ENCODE measurements at regions not wholly inside any gene's neighbourhood (a gene's known extent, or its start where the extent isn't known, plus 50 kb on each side); places are given as distances from the start of the nearest gene placed in this dataset.
A peak's percentile ranks its signal among the peaks of the same experiment; 100 is the strongest.

GRCh38 chr13:103676329-103676728 lies 610.1 kb upstream of the SLC10A2 start:
- H4K20me1 ChIP-seq (ENCODE audit: low read length): no peaks in the 10 kb centered on the region
- H3K36me3 ChIP-seq (ENCODE audit: low read depth, low read length): no peaks in the 10 kb centered on the region
- BruUV-seq (replicated peaks): no TSS peak
- intact Hi-C loops (cut with micrococcal nuclease): no loop called here
- H2AFZ ChIP-seq (ENCODE audit: low read length): no peak overlapping the region
- H3K9ac ChIP-seq (ENCODE audit: low read length): no peak overlapping the region
- no peaks in the 10 kb centered on the region for H3K4me1 ChIP-seq (ENCODE audit: insufficient read depth, low read length)
- ATAC-seq (no peak), DNase-seq (no peak)
- no peaks in the 10 kb centered on the region for H3K9me2 ChIP-seq (replicated peaks; ENCODE audit: low read length)
- no peak overlapping the region for H3K4me3 ChIP-seq (ENCODE audit: low read length)
- H3K27me3 ChIP-seq (ENCODE audit: low read length): peaks cover 7% of the 10 kb centered on the region; the same call in 1 of the 2 replicates
- TF ChIP-seq, protein P1, sequence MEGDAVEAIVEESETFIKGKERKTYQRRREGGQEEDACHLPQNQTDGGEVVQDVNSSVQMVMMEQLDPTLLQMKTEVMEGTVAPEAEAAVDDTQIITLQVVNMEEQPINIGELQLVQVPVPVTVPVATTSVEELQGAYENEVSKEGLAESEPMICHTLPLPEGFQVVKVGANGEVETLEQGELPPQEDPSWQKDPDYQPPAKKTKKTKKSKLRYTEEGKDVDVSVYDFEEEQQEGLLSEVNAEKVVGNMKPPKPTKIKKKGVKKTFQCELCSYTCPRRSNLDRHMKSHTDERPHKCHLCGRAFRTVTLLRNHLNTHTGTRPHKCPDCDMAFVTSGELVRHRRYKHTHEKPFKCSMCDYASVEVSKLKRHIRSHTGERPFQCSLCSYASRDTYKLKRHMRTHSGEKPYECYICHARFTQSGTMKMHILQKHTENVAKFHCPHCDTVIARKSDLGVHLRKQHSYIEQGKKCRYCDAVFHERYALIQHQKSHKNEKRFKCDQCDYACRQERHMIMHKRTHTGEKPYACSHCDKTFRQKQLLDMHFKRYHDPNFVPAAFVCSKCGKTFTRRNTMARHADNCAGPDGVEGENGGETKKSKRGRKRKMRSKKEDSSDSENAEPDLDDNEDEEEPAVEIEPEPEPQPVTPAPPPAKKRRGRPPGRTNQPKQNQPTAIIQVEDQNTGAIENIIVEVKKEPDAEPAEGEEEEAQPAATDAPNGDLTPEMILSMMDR (conservative IDR thresholded peaks at IDR 0.05; ENCODE audit: low read depth, low read length): no peak
- TF ChIP-seq EZH2phosphoT487 (IDR thresholded peaks at IDR 0.05; ENCODE audit: borderline replicate concordance, low read length): no peak
- TF ChIP-seq EZH2 (IDR thresholded peaks at IDR 0.05; ENCODE audit: low read length, unreplicated experiment): no peak
- H3K79me2 ChIP-seq (ENCODE audit: low read length): no peaks in the 10 kb centered on the region
- H3F3A ChIP-seq (ENCODE audit: low read length, unreplicated experiment): no peaks in the 10 kb centered on the region
- H3K27ac ChIP-seq (ENCODE audit: low read length): no peak overlapping the region
- ChIA-PET POLR2A (ENCODE audit: unreplicated experiment) (no interaction called here), CTCF (no interaction called here)
- no peak overlapping the region for H3K4me2 ChIP-seq (ENCODE audit: low read length)
- no peaks in the 10 kb centered on the region for H3K9me3 ChIP-seq (ENCODE audit: low read length)

- no TSS peak for BruUV-seq (replicated peaks)
- Histone ChIP-seq H4K20me1 (ENCODE audit: low read length) (no peaks in the 10 kb centered on the region), H3K79me2 (ENCODE audit: low read length) (no peaks in the 10 kb centered on the region), H3K4me2 (ENCODE audit: low read length) (no peak overlapping the region), H3K36me3 (ENCODE audit: low read depth, low read length) (no peaks in the 10 kb centered on the region), H3K9me2 (replicated peaks; ENCODE audit: low read length) (no peaks in the 10 kb centered on the region), H3F3A (ENCODE audit: low read length, unreplicated experiment) (no peaks in the 10 kb centered on the region), H3K27ac (ENCODE audit: low read length) (no peak overlapping the region), H3K9me3 (ENCODE audit: low read length) (no peaks in the 10 kb centered on the region), H3K4me1 (ENCODE audit: insufficient read depth, low read length) (no peaks in the 10 kb centered on the region), H3K4me3 (ENCODE audit: low read length) (no peak overlapping the region), H2AFZ (ENCODE audit: low read length) (no peak overlapping the region), H3K9ac (ENCODE audit: low read length) (no peak overlapping the region), H3K27me3 (ENCODE audit: low read length) (0 out of 2 replicates have a peak, but pooled peaks cover 10% of the 10 kb centered on the region)
- no peak for ATAC-seq
- ChIA-PET CTCF (no interaction called here), POLR2A (ENCODE audit: unreplicated experiment) (no interaction called here)
- no peak for DNase-seq
- TF ChIP-seq EZH2phosphoT487 (IDR thresholded peaks at IDR 0.05; ENCODE audit: borderline replicate concordance, low read length) (no peak), EZH2 (IDR thresholded peaks at IDR 0.05; ENCODE audit: low read length, unreplicated experiment) (no peak)
- TF ChIP-seq, protein P1 (conservative IDR thresholded peaks at IDR 0.05; ENCODE audit: low read depth, low read length): no peak
- intact Hi-C loops (cut with micrococcal nuclease): no loop called here
These were observed 605.3 kb upstream of the SLC10A2 start for GRCh38 chr13:103671547-103671946.

DNA sequence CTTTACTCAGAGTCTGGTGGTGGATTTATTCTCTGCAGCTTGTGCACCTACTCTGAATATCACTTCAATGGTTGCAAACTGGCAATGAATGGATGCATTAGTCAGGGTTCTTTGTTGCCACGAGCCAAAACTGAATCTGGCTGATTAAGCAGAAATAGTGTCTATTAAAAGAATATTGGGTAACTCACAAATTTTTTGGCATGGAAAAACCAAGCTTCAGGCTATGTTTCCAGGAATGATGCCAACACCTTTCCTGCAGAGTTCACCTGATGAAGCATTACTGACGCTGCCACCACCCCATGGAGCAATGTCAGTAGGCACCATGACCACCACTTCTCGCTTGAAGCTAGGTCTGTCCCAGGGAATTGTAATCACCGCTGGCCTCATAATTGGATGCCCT lies 597.8 kb upstream of the SLC10A2 start:
- H3K36me3 ChIP-seq (ENCODE audit: low read depth, low read length): no peaks in the 10 kb centered on the region
- intact Hi-C loops (cut with micrococcal nuclease): no loop called here
- no peaks in the 10 kb centered on the region for H3K4me1 ChIP-seq (ENCODE audit: insufficient read depth, low read length)
- no peaks in the 10 kb centered on the region for H3F3A ChIP-seq (ENCODE audit: low read length, unreplicated experiment)
- H3K9me2 ChIP-seq (replicated peaks; ENCODE audit: low read length): no peaks in the 10 kb centered on the region
- no peak overlapping the region for H2AFZ ChIP-seq (ENCODE audit: low read length)
- H3K4me3 ChIP-seq (ENCODE audit: low read length): no peak overlapping the region
- ATAC-seq (no peak), DNase-seq (peak; percentile 34)
- no peak overlapping the region for H3K4me2 ChIP-seq (ENCODE audit: low read length)
- ChIA-PET POLR2A (ENCODE audit: unreplicated experiment) (no interaction called here), CTCF (no interaction called here)
- H3K27ac ChIP-seq (ENCODE audit: low read length): no peak overlapping the region
- no peaks in the 10 kb centered on the region for H3K79me2 ChIP-seq (ENCODE audit: low read length)
- BruUV-seq (replicated peaks): no TSS peak
- TF ChIP-seq EZH2phosphoT487 (IDR thresholded peaks at IDR 0.05; ENCODE audit: borderline replicate concordance, low read length): no peak
- no peaks in the 10 kb centered on the region for H3K9me3 ChIP-seq (ENCODE audit: low read length)
- H3K9ac ChIP-seq (ENCODE audit: low read length): no peak overlapping the region
- no peaks in the 10 kb centered on the region for H4K20me1 ChIP-seq (ENCODE audit: low read length)
- 0 out of 2 replicates have a peak, but pooled peaks cover 23% of the 10 kb centered on the region for H3K27me3 ChIP-seq (ENCODE audit: low read length)
